ENCODE measurements at regions not wholly inside any gene's neighbourhood (a gene's known extent, or its start where the extent isn't known, plus 50 kb on each side); places are given as distances from the start of the nearest gene placed in this dataset.

DNA sequence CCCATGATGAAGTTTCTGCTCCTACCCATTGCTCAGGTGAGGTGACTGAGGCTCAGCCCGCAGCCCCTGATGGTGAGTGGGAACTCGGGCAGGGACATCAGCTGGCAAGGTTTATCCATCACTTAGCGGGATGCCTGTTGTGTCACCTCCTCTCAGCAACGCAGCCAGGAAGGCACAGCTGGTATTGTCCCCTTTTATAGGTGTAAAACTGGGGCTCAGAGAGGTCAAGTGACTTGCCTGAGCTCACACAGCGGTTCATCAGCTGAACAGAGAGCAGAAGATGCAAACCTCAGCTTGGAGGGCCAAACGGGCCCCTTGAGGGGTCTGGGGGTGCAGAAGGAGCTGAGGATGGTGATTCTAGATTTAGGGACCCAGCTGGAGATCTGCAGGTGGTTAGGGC, 143.6 kb downstream of the PHETA1 start:
- no peak for TF ChIP-seq CTCF (IDR thresholded peaks at IDR 0.05; ENCODE audit: poor library complexity, severe bottlenecking)
- TF ChIP-seq RAD21 (conservative IDR thresholded peaks at IDR 0.05), result no peak
- TF ChIP-seq POLR2AphosphoS5 (IDR thresholded peaks at IDR 0.05), result no peak
- TF ChIP-seq EZH2 (IDR thresholded peaks at IDR 0.05; ENCODE audit: borderline replicate concordance, insufficient read depth, low read length, poor library complexity, severe bottlenecking), result no peak
